ENCODE measurements at regions not wholly inside any gene's neighbourhood (a gene's known extent, or its start where the extent isn't known, plus 50 kb on each side); places are given as distances from the start of the nearest gene placed in this dataset.

DNA sequence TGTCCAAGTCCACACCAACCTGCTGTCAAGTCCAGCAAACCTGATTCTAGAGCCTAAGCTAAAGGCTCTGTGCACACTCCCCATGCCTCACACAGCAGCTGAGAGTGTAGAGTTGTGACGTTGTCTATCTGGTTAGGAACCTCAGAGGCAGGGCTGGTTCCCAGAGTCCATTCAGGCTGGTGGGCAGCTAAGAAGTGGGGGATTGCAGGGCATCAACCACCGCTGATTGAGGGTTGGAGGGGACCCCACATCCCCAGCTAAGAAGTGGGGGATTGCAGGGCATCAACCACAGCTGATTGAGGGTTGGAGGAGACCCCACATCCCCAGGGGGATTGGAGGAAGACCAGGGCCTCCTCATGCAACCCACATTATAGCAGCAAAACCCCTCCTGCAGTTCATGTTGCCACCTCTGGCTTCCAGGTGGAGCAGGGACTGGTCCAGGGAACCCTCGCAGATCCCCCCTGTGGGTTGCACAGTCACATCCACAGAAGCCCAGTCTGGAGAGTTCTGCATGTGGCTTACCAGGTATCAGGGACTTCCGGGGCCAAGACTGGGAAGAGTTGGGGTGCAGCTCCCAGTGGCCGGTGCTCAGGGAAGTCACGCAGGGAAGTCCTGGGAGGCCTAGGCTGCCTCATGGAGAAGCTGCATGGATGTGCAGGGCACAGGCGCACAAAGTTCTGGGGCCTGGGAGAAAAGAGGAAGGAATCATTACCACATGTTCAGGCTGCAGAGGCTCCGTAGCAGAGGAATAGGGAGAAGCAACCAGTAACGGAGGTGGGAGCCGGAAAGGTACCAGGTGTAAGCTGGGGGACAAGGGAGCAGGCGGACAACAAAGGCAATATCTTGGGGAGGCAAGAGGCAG is 71.4 kb upstream of the PCSK6 start:
- Histone ChIP-seq H3K9ac (ENCODE audit: insufficient read depth, low read depth, low read length) (no peak overlapping the region), H3K9me3 (ENCODE audit: low read length) (no peaks in the 10 kb centered on the region), H3K4me2 (ENCODE audit: low read depth, low read length) (no peak overlapping the region), H3K27ac (ENCODE audit: extremely low read length, insufficient read depth, low read length) (no peak overlapping the region), H4K20me1 (ENCODE audit: insufficient read depth, low read length) (no peaks in the 10 kb centered on the region), H2AFZ (ENCODE audit: low read length) (no peak overlapping the region), H3K4me3 (replicated peaks in 1 of 3; ENCODE audit: insufficient read depth in 1 of 3, low read depth in 2 of 3, low read length in 3 of 3) (no peak overlapping the region), H3K79me2 (ENCODE audit: insufficient read depth, low read length) (no peaks in the 10 kb centered on the region), H3K27me3 (ENCODE audit: control insufficient read depth in 1 of 2, insufficient read depth in 2 of 2, low read length in 2 of 2) (0 out of 5 replicates have a peak, but pooled peaks cover 0 to 1% of the 10 kb centered on the region in 2 experiments), H3K36me3 (replicated peaks in 1 of 2; ENCODE audit: control insufficient read depth in 1 of 2, insufficient read depth in 2 of 2, low read length in 2 of 2) (peaks cover 0 to 5% of the 10 kb centered on the region in 2 experiments; a peak in 1 of 5 replicates), H3K4me1 (ENCODE audit: insufficient read depth, low read length) (peaks cover 30% of the 10 kb centered on the region)
- no peak for FAIRE-seq
- ChIA-PET POLR2A (no interaction called here), CTCF (ENCODE audit: low intra/inter-chr PET ratio, low total read pairs) (no interaction called here)
- WGBS (ENCODE audit: low lambda C conversion rate), result 83% methylated on average over 10 of the region's 11 CpGs
- BruUV-seq (replicated peaks), result no TSS peak
- DNase-seq (ENCODE audit: low spot score), result no peak
- intact Hi-C loops (cut with micrococcal nuclease; ENCODE audit: unreplicated experiment) (no loop called here), in situ Hi-C loops (cut with HindIII; ENCODE audit: extremely low pct_ligation_motif_present, low pct_unique_long_range_greater_than_20kb) (no loop called here)
- ATAC-seq, result no peak
- no peak for TF ChIP-seq ONECUT2 (CRISPR knock-in tag; IDR thresholded peaks at IDR 0.05)
- TF ChIP-seq, protein P1, sequence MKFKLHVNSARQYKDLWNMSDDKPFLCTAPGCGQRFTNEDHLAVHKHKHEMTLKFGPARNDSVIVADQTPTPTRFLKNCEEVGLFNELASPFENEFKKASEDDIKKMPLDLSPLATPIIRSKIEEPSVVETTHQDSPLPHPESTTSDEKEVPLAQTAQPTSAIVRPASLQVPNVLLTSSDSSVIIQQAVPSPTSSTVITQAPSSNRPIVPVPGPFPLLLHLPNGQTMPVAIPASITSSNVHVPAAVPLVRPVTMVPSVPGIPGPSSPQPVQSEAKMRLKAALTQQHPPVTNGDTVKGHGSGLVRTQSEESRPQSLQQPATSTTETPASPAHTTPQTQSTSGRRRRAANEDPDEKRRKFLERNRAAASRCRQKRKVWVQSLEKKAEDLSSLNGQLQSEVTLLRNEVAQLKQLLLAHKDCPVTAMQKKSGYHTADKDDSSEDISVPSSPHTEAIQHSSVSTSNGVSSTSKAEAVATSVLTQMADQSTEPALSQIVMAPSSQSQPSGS (CRISPR knock-in tag; IDR thresholded peaks at IDR 0.05), result no peak
- TF ChIP-seq ATF7-NPFF (CRISPR knock-in tag; IDR thresholded peaks at IDR 0.05; ENCODE audit: low read depth), result no peak
- no peak for TF ChIP-seq ZNF788 (CRISPR knock-in tag; IDR thresholded peaks at IDR 0.05; ENCODE audit: borderline replicate concordance)
- no peak for TF ChIP-seq GRHL1 (CRISPR knock-in tag; conservative IDR thresholded peaks at IDR 0.05)
- TF ChIP-seq, protein P2, sequence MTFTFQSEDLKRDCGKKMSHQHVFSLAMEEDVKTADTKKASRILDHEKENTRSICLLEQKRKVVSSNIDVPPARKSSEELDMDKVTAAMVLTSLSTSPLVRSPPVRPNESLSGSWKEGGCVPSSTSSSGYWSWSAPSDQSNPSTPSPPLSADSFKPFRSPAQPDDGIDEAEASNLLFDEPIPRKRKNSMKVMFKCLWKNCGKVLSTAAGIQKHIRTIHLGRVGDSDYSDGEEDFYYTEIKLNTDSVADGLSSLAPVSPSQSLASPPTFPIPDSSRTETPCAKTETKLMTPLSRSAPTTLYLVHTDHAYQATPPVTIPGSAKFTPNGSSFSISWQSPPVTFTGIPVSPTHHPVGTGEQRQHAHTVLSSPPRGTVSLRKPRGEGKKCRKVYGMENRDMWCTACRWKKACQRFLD (CRISPR knock-in tag; IDR thresholded peaks at IDR 0.05; ENCODE audit: borderline replicate concordance), result no peak
- TF ChIP-seq CBX5 (CRISPR knock-in tag; IDR thresholded peaks at IDR 0.05; ENCODE audit: borderline replicate concordance), result no peak
- TF ChIP-seq HNF1A (IDR thresholded peaks at IDR 0.05; ENCODE audit: low read depth), result no peak
- TF ChIP-seq HNF1A (CRISPR knock-in tag; IDR thresholded peaks at IDR 0.05; ENCODE audit: borderline replicate concordance), result no peak
- TF ChIP-seq, protein P3, sequence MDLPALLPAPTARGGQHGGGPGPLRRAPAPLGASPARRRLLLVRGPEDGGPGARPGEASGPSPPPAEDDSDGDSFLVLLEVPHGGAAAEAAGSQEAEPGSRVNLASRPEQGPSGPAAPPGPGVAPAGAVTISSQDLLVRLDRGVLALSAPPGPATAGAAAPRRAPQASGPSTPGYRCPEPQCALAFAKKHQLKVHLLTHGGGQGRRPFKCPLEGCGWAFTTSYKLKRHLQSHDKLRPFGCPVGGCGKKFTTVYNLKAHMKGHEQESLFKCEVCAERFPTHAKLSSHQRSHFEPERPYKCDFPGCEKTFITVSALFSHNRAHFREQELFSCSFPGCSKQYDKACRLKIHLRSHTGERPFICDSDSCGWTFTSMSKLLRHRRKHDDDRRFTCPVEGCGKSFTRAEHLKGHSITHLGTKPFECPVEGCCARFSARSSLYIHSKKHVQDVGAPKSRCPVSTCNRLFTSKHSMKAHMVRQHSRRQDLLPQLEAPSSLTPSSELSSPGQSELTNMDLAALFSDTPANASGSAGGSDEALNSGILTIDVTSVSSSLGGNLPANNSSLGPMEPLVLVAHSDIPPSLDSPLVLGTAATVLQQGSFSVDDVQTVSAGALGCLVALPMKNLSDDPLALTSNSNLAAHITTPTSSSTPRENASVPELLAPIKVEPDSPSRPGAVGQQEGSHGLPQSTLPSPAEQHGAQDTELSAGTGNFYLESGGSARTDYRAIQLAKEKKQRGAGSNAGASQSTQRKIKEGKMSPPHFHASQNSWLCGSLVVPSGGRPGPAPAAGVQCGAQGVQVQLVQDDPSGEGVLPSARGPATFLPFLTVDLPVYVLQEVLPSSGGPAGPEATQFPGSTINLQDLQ (CRISPR knock-in tag; IDR thresholded peaks at IDR 0.05), result no peak
- TF ChIP-seq ZNF605 (CRISPR knock-in tag; IDR thresholded peaks at IDR 0.05), result no peak
- no peak for TF ChIP-seq HDAC1 (CRISPR knock-in tag; IDR thresholded peaks at IDR 0.05)
